ENCODE measurements at regions not wholly inside any gene's neighbourhood (a gene's known extent, or its start where the extent isn't known, plus 50 kb on each side); places are given as distances from the start of the nearest gene placed in this dataset.

DNA sequence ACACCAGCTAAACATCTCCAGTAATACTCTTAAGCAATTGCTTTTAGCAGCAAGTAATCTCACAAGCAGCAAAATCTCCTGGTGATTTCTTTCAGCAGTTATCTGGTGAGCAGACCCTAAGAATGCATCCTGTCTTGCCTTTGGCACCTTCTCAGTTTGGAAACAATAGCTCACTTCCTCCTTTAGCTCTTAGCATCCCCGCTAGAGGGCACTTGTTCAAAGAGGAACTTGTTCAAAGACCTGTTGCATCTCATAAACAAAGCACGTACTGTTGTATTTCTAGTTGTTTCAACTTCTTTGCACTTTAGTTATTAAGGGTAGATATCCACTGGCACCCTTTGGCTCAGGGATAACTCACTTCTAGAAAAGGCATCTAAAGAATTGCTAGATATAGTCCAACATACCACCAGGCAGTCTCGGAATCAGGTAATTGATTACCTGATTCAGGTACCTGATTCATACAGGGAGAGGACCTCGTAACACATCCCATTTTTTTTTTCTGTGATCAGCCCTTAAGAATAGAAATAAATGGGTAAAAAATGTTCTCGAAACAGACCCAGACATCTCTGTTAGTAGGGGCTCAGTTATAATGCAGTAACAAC lies 81.9 kb upstream of the QRFPR start:
- Histone ChIP-seq H4K20me1 (replicated peaks; ENCODE audit: insufficient read depth) (no peaks in the 10 kb centered on the region), H2AFZ (peak overlapping the region; percentile 23; the same call in 1 of the 2 replicates), H3K27me3 (ENCODE audit: insufficient read depth) (no peaks in the 10 kb centered on the region), H3K79me2 (replicated peaks; ENCODE audit: insufficient read depth) (no peaks in the 10 kb centered on the region), H3K9me2 (ENCODE audit: insufficient read depth) (no peaks in the 10 kb centered on the region), H3K4me1 (ENCODE audit: insufficient read depth) (no peaks in the 10 kb centered on the region), H3K4me2 (no peak overlapping the region), H3K4me3 (no peak overlapping the region), H3K27ac (ENCODE audit: low read depth) (no peak overlapping the region), H3K36me3 (ENCODE audit: insufficient read depth) (no peaks in the 10 kb centered on the region), H3F3A (replicated peaks; ENCODE audit: low read depth) (no peaks in the 10 kb centered on the region)
- TF ChIP-seq ZNF331 (CRISPR knock-in tag; IDR thresholded peaks at IDR 0.05; ENCODE audit: low read depth) = no peak
- TF ChIP-seq EZH2 (IDR thresholded peaks at IDR 0.05; ENCODE audit: low read depth, unreplicated experiment) = no peak
- no peak for TF ChIP-seq JUNB (IDR thresholded peaks at IDR 0.05; ENCODE audit: unreplicated experiment)
- TF ChIP-seq, protein P1, sequence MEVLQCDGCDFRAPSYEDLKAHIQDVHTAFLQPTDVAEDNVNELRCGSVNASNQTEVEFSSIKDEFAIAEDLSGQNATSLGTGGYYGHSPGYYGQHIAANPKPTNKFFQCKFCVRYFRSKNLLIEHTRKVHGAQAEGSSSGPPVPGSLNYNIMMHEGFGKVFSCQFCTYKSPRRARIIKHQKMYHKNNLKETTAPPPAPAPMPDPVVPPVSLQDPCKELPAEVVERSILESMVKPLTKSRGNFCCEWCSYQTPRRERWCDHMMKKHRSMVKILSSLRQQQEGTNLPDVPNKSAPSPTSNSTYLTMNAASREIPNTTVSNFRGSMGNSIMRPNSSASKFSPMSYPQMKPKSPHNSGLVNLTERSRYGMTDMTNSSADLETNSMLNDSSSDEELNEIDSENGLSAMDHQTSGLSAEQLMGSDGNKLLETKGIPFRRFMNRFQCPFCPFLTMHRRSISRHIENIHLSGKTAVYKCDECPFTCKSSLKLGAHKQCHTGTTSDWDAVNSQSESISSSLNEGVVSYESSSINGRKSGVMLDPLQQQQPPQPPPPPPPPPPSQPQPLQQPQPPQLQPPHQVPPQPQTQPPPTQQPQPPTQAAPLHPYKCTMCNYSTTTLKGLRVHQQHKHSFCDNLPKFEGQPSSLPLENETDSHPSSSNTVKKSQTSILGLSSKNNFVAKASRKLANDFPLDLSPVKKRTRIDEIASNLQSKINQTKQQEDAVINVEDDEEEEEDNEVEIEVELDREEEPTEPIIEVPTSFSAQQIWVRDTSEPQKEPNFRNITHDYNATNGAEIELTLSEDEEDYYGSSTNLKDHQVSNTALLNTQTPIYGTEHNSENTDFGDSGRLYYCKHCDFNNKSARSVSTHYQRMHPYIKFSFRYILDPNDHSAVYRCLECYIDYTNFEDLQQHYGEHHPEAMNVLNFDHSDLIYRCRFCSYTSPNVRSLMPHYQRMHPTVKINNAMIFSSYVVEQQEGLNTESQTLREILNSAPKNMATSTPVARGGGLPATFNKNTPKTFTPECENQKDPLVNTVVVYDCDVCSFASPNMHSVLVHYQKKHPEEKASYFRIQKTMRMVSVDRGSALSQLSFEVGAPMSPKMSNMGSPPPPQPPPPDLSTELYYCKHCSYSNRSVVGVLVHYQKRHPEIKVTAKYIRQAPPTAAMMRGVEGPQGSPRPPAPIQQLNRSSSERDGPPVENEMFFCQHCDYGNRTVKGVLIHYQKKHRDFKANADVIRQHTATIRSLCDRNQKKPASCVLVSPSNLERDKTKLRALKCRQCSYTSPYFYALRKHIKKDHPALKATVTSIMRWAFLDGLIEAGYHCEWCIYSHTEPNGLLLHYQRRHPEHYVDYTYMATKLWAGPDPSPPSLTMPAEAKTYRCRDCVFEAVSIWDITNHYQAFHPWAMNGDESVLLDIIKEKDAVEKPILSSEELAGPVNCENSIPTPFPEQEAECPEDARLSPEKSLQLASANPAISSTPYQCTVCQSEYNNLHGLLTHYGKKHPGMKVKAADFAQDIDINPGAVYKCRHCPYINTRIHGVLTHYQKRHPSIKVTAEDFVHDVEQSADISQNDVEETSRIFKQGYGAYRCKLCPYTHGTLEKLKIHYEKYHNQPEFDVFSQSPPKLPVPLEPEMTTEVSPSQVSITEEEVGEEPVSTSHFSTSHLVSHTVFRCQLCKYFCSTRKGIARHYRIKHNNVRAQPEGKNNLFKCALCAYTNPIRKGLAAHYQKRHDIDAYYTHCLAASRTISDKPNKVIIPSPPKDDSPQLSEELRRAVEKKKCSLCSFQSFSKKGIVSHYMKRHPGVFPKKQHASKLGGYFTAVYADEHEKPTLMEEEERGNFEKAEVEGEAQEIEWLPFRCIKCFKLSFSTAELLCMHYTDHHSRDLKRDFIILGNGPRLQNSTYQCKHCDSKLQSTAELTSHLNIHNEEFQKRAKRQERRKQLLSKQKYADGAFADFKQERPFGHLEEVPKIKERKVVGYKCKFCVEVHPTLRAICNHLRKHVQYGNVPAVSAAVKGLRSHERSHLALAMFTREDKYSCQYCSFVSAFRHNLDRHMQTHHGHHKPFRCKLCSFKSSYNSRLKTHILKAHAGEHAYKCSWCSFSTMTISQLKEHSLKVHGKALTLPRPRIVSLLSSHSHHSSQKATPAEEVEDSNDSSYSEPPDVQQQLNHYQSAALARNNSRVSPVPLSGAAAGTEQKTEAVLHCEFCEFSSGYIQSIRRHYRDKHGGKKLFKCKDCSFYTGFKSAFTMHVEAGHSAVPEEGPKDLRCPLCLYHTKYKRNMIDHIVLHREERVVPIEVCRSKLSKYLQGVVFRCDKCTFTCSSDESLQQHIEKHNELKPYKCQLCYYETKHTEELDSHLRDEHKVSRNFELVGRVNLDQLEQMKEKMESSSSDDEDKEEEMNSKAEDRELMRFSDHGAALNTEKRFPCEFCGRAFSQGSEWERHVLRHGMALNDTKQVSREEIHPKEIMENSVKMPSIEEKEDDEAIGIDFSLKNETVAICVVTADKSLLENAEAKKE (CRISPR knock-in tag; IDR thresholded peaks at IDR 0.05) = peak; percentile 75; the same call in 1 of the 2 replicates
- TF ChIP-seq CTCF (conservative IDR thresholded peaks at IDR 0.05; ENCODE audit: low read depth in 2 of 2) = peak; percentile 80 to 83
- H3K27ac Mint-ChIP-seq = no peak overlapping the region
- peaks cover 3% of the 10 kb centered on the region for H3K36me3 Mint-ChIP-seq (ENCODE audit: low read depth)
- peaks cover 12% of the 10 kb centered on the region for H3K9me3 Mint-ChIP-seq
- H3K4me3 Mint-ChIP-seq = no peak overlapping the region
- H3K4me1 Mint-ChIP-seq = peaks cover 2% of the 10 kb centered on the region; the same call in 1 of the 3 replicates
- ATAC-seq (peak; percentile 93), DNase-seq (ENCODE audit: low spot score) (peak; percentile 91)
- no peaks in the 10 kb centered on the region for H3K27me3 Mint-ChIP-seq (ENCODE audit: insufficient read depth, low read depth, poor library complexity)

All from GM23338 (cell line).